Thymus (tissue), 11 donors: ENCODE measurements at regions not wholly inside any gene's neighbourhood (a gene's known extent, or its start where the extent isn't known, plus 50 kb on each side); places are given as distances from the start of the nearest gene placed in this dataset.

Experiments
- DNase-seq, 9 donors: peaks; one replicate each; pipeline ENCODE4 v3.0.0-alpha.2; 2013; ENCODE audit warnings: low spot score in 9 of 9, low read depth in 6 of 9, missing footprints in 1 of 9
- H3K27ac ChIP-seq, 2 donors: one replicate each; pipeline ENCODE4 v1.5.1; 2013; ENCODE audit warnings: control low read depth in 1 of 2, low read depth in 1 of 2, low read length in 1 of 2, mild to moderate bottlenecking in 1 of 2, moderate library complexity in 1 of 2
- H3K27me3 ChIP-seq, 2 donors: one replicate each; pipeline ENCODE4 v1.5.1; 2013; ENCODE audit warnings: low read length in 1 of 2; ENCODE audit not compliant: control insufficient read depth in 2 of 2, insufficient read depth in 1 of 2
- H3K36me3 ChIP-seq, 2 donors: one replicate each; pipeline ENCODE4 v1.5.1; 2013; ENCODE audit warnings: low read length in 1 of 2, mild to moderate bottlenecking in 1 of 2, moderate library complexity in 1 of 2; ENCODE audit not compliant: control insufficient read depth in 2 of 2, insufficient read depth in 2 of 2
- H3K4me1 ChIP-seq, 2 donors: one replicate each; pipeline ENCODE4 v1.5.1; 2013; ENCODE audit warnings: low read length in 2 of 2; ENCODE audit not compliant: control insufficient read depth in 2 of 2, insufficient read depth in 2 of 2
- H3K4me3 ChIP-seq, 2 donors: one replicate each; pipeline ENCODE4 v1.5.1; 2013; ENCODE audit warnings: low read length in 2 of 2, control low read depth in 1 of 2, mild to moderate bottlenecking in 1 of 2
- H3K9me3 ChIP-seq, 2 donors: one replicate each; pipeline ENCODE4 v1.5.1; 2013; ENCODE audit warnings: low read length in 1 of 2, mild to moderate bottlenecking in 1 of 2; ENCODE audit not compliant: control insufficient read depth in 2 of 2, insufficient read depth in 1 of 2
- whole genome bisulfite sequencing: extraction: QIAGEN DNeasy Blood & Tissue Kit; methylation state at CpG from one replicate; pipeline ENCODE4 v1.1.7; 2013; 5-methylcytosine and 5-hydroxymethylcytosine counted together
- donor health status: healthy.

GRCh38 chr11:110989428-110990133 lies 255.9 kb upstream of the POU2AF2 start:
- Histone ChIP-seq H3K4me1 (no peaks in the 10 kb centered on the region), H3K36me3 (no peaks in the 10 kb centered on the region), H3K9me3 (no peaks in the 10 kb centered on the region), H3K27ac (no peak overlapping the region), H3K27me3 (no peaks in the 10 kb centered on the region), H3K4me3 (no peak overlapping the region)
- DNase-seq: no peak

- H3K27me3 ChIP-seq: no peaks in the 10 kb centered on the region
- 91% methylated on average over 3 of the region's 3 CpGs for WGBS
- no peak for DNase-seq
- H3K27ac ChIP-seq: no peak overlapping the region
- no peaks in the 10 kb centered on the region for H3K36me3 ChIP-seq
- H3K9me3 ChIP-seq: no peaks in the 10 kb centered on the region
- no peaks in the 10 kb centered on the region for H3K4me1 ChIP-seq
- no peak overlapping the region for H3K4me3 ChIP-seq
These were observed 256.9 kb upstream of the POU2AF2 start for GRCh38 chr11:110988671-110989070.

GRCh38 chr11:110986016-110986415 lies 259.5 kb upstream of the POU2AF2 start:
- Histone ChIP-seq H3K9me3 (no peaks in the 10 kb centered on the region), H3K27ac (no peak overlapping the region), H3K27me3 (no peaks in the 10 kb centered on the region), H3K4me3 (no peak overlapping the region), H3K4me1 (no peaks in the 10 kb centered on the region), H3K36me3 (no peaks in the 10 kb centered on the region)
- DNase-seq: no peak
- WGBS: 95% methylated on average over 7 of the region's 7 CpGs

GRCh38 chr11:110985547-110985946 lies 260.0 kb upstream of the POU2AF2 start:
- Histone ChIP-seq H3K27me3 (no peaks in the 10 kb centered on the region), H3K27ac (no peak overlapping the region), H3K9me3 (no peaks in the 10 kb centered on the region), H3K36me3 (no peaks in the 10 kb centered on the region), H3K4me3 (no peak overlapping the region), H3K4me1 (no peaks in the 10 kb centered on the region)
- no peak for DNase-seq

- no peaks in the 10 kb centered on the region for H3K9me3 ChIP-seq
- DNase-seq: no peak
- no peaks in the 10 kb centered on the region for H3K36me3 ChIP-seq
- H3K4me3 ChIP-seq: no peak overlapping the region
- 93% methylated on average over 1 of the region's 1 CpG for WGBS
- no peaks in the 10 kb centered on the region for H3K27me3 ChIP-seq
- H3K27ac ChIP-seq: no peak overlapping the region
- H3K4me1 ChIP-seq: no peaks in the 10 kb centered on the region
These were observed 260.8 kb upstream of the POU2AF2 start for GRCh38 chr11:110984693-110985092.

GRCh38 chr11:110984147-110984546 lies 261.4 kb upstream of the POU2AF2 start:
- WGBS: 92% methylated on average over 2 of the region's 2 CpGs
- no peaks in the 10 kb centered on the region for H3K27me3 ChIP-seq
- H3K9me3 ChIP-seq: no peaks in the 10 kb centered on the region
- DNase-seq: no peak
- no peaks in the 10 kb centered on the region for H3K4me1 ChIP-seq
- no peak overlapping the region for H3K4me3 ChIP-seq
- no peak overlapping the region for H3K27ac ChIP-seq
- H3K36me3 ChIP-seq: no peaks in the 10 kb centered on the region

- no peak overlapping the region for H3K4me3 ChIP-seq
- no peaks in the 10 kb centered on the region for H3K9me3 ChIP-seq
- 94% methylated on average over 2 of the region's 2 CpGs for WGBS
- no peak overlapping the region for H3K27ac ChIP-seq
- H3K4me1 ChIP-seq: no peaks in the 10 kb centered on the region
- H3K36me3 ChIP-seq: no peaks in the 10 kb centered on the region
- no peaks in the 10 kb centered on the region for H3K27me3 ChIP-seq
- DNase-seq: no peak
These were observed 263.3 kb upstream of the POU2AF2 start for GRCh38 chr11:110982214-110982613.

GRCh38 chr11:110979696-110980095 lies 265.8 kb upstream of the POU2AF2 start:
- no peak for DNase-seq
- Histone ChIP-seq H3K4me3 (no peak overlapping the region), H3K27me3 (no peaks in the 10 kb centered on the region), H3K4me1 (no peaks in the 10 kb centered on the region), H3K36me3 (no peaks in the 10 kb centered on the region), H3K9me3 (no peaks in the 10 kb centered on the region), H3K27ac (no peak overlapping the region)
- WGBS: 92% methylated on average over 1 of the region's 1 CpG

GRCh38 chr11:110977661-110978060 lies 265.4 kb upstream of the ARHGAP20 start:
- 96% methylated on average over 1 of the region's 1 CpG for WGBS
- no peak for DNase-seq
- H3K27me3 ChIP-seq: no peaks in the 10 kb centered on the region
- no peak overlapping the region for H3K27ac ChIP-seq
- no peaks in the 10 kb centered on the region for H3K9me3 ChIP-seq
- no peak overlapping the region for H3K4me3 ChIP-seq
- H3K36me3 ChIP-seq: no peaks in the 10 kb centered on the region
- H3K4me1 ChIP-seq: no peaks in the 10 kb centered on the region

GRCh38 chr11:110974731-110975130 lies 262.5 kb upstream of the ARHGAP20 start:
- H3K27me3 ChIP-seq: no peaks in the 10 kb centered on the region

More at GRCh38 chr11:110974731-110975130, 262.5 kb upstream of the ARHGAP20 start:
- no peak for DNase-seq
- no peaks in the 10 kb centered on the region for H3K9me3 ChIP-seq
- WGBS: 99% methylated on average over 2 of the region's 2 CpGs
- H3K27ac ChIP-seq: no peak overlapping the region
- no peak overlapping the region for H3K4me3 ChIP-seq
- H3K4me1 ChIP-seq: no peaks in the 10 kb centered on the region
- H3K36me3 ChIP-seq: no peaks in the 10 kb centered on the region
